Hematopoietic multipotent progenitor cell treated with erythropoietin and hydrocortisone succinate and interleukin-3 and kit ligand, for 17 days (in vitro differentiated cells): ENCODE measurements at regions not wholly inside any gene's neighbourhood (a gene's known extent, or its start where the extent isn't known, plus 50 kb on each side); places are given as distances from the start of the nearest gene placed in this dataset.
"Not testable (repeated sequence)": the region's sequence is repeated elsewhere in the genome, so short reads cannot be mapped to it uniquely, and the experiment has no call there.

Experiments
- DNase-seq: peaks from one replicate; pipeline ENCODE4 v3.0.0-alpha.2; 2015; ENCODE audit warnings: low spot score

GRCh38 chr6:8918196-8918595 lies 482.9 kb upstream of the SLC35B3 start:
- no peak for DNase-seq

GRCh38 chr6:8914700-8915099 lies 479.4 kb upstream of the SLC35B3 start:
- DNase-seq = no peak

- no peak for DNase-seq
Measured at GRCh38 chr6:8908638-8909037, 473.3 kb upstream of the SLC35B3 start.

GRCh38 chr6:8906699-8907098 lies 471.4 kb upstream of the SLC35B3 start:
- DNase-seq = no peak

GRCh38 chr6:8905757-8906156 lies 470.4 kb upstream of the SLC35B3 start:
- no peak for DNase-seq

- no peak for DNase-seq
Measured at GRCh38 chr6:8904754-8905153, 469.4 kb upstream of the SLC35B3 start.

- DNase-seq = no peak
Measured at GRCh38 chr6:8900056-8900455, 464.7 kb upstream of the SLC35B3 start.

GRCh38 chr6:8889514-8889913 lies 454.2 kb upstream of the SLC35B3 start:
- no peak for DNase-seq

GRCh38 chr6:8888468-8888867 lies 453.1 kb upstream of the SLC35B3 start:
- DNase-seq = no peak

GRCh38 chr6:8881663-8882062 lies 446.3 kb upstream of the SLC35B3 start:
- no peak for DNase-seq

- DNase-seq = no peak
Measured at GRCh38 chr6:8879334-8879733, 444.0 kb upstream of the SLC35B3 start.

GRCh38 chr6:8875986-8876385 lies 440.6 kb upstream of the SLC35B3 start:
- no peak for DNase-seq

GRCh38 chr6:8872589-8872988 lies 437.2 kb upstream of the SLC35B3 start:
- no peak for DNase-seq

GRCh38 chr6:8865451-8865850 lies 430.1 kb upstream of the SLC35B3 start:
- no peak for DNase-seq

- no peak for DNase-seq
Measured at GRCh38 chr6:8860671-8861070, 425.3 kb upstream of the SLC35B3 start.

GRCh38 chr6:8859501-8859900 lies 424.2 kb upstream of the SLC35B3 start:
- no peak for DNase-seq

GRCh38 chr6:8858854-8859331 lies 423.5 kb upstream of the SLC35B3 start:
- no peak for DNase-seq

- DNase-seq = no peak
Measured at GRCh38 chr6:8857160-8857559, 421.8 kb upstream of the SLC35B3 start.

GRCh38 chr6:8855411-8855810 lies 420.1 kb upstream of the SLC35B3 start:
- no peak for DNase-seq

GRCh38 chr6:8852332-8852731 lies 417.0 kb upstream of the SLC35B3 start:
- no peak for DNase-seq

- DNase-seq = not testable (repeated sequence)
Measured at GRCh38 chr6:8846680-8847079, 411.3 kb upstream of the SLC35B3 start.

- DNase-seq = no peak
Measured at GRCh38 chr6:8845690-8846089, 410.3 kb upstream of the SLC35B3 start.

- DNase-seq = no peak
Measured at GRCh38 chr6:8844968-8845367, 409.6 kb upstream of the SLC35B3 start.

GRCh38 chr6:8839626-8840025 lies 404.3 kb upstream of the SLC35B3 start:
- DNase-seq = no peak

GRCh38 chr6:8837343-8837742 lies 402.0 kb upstream of the SLC35B3 start:
- DNase-seq = no peak
